H9 (cell line): ENCODE measurements at regions not wholly inside any gene's neighbourhood (a gene's known extent, or its start where the extent isn't known, plus 50 kb on each side); places are given as distances from the start of the nearest gene placed in this dataset.

Experiments used
- DNase-seq: peaks from one replicate; pipeline ENCODE4 v3.0.0-alpha.2; 2017
- H2AFZ ChIP-seq: one replicate; pipeline ENCODE4 v1.6.1; 2013; ENCODE audit warnings: mild to moderate bottlenecking, low read length, control low read depth, moderate library complexity
- H2AK5ac ChIP-seq: 2 replicates; pipeline ENCODE4 v1.6.1; 2013; ENCODE audit warnings: low read length, control low read depth, mixed read lengths; ENCODE audit not compliant: insufficient read length
- H2BK120ac ChIP-seq: one replicate; pipeline ENCODE4 v1.6.1; 2013; ENCODE audit warnings: low read depth, mild to moderate bottlenecking, low read length, control low read depth, inconsistent platforms; ENCODE audit not compliant: poor library complexity, severe bottlenecking
- H2BK12ac ChIP-seq: 2 replicates; pipeline ENCODE4 v1.6.1; 2013; ENCODE audit warnings: low read length, control low read depth, mixed read lengths, low read depth; ENCODE audit not compliant: insufficient read length
- H2BK15ac ChIP-seq: 2 replicates; pipeline ENCODE4 v1.6.1; 2013; ENCODE audit warnings: low read depth, low read length, control low read depth
- H2BK20ac ChIP-seq: one replicate; pipeline ENCODE4 v1.6.1; 2013; ENCODE audit warnings: low read depth, mild to moderate bottlenecking, low read length, control low read depth, inconsistent platforms; ENCODE audit not compliant: poor library complexity, severe bottlenecking
- H2BK5ac ChIP-seq: 2 replicates; pipeline ENCODE4 v1.6.1; 2013; ENCODE audit warnings: low read length, control low read depth, mixed read lengths; ENCODE audit not compliant: insufficient read length
- H3K14ac ChIP-seq: 2 replicates; pipeline ENCODE4 v1.6.1; 2013; ENCODE audit warnings: low read length, control low read depth; ENCODE audit not compliant: insufficient read depth
- H3K18ac ChIP-seq: 2 replicates; pipeline ENCODE4 v1.6.1; 2013; ENCODE audit warnings: low read depth, mild to moderate bottlenecking, mixed read lengths, low read length, control low read depth; ENCODE audit not compliant: insufficient read length
- H3K23ac ChIP-seq: 2 replicates; pipeline ENCODE4 v1.6.1; 2013; ENCODE audit warnings: low read length, control low read depth, mixed read lengths, low read depth; ENCODE audit not compliant: insufficient read length
- H3K23me2 ChIP-seq: 2 replicates; pipeline ENCODE4 v1.6.1; 2013; ENCODE audit warnings: low read depth, mild to moderate bottlenecking, mixed read lengths, low read length, control low read depth; ENCODE audit not compliant: insufficient read length, poor library complexity, severe bottlenecking
- H3K27ac ChIP-seq: 2 replicates; pipeline ENCODE4 v1.5.1; 2013; ENCODE audit warnings: low read length, control low read depth, mixed read lengths, low read depth; ENCODE audit not compliant: insufficient read length
- H3K27me3 ChIP-seq: 2 replicates; pipeline ENCODE4 v1.6.1; 2013; ENCODE audit warnings: low read length, control low read depth, inconsistent platforms; ENCODE audit not compliant: insufficient read depth
- H3K4ac ChIP-seq: 2 replicates; pipeline ENCODE4 v1.6.1; 2013; ENCODE audit warnings: low read depth, mild to moderate bottlenecking, control low read depth, inconsistent platforms, low read length, moderate library complexity
- H3K4me1 ChIP-seq: 2 replicates; pipeline ENCODE4 v1.6.1; 2013; ENCODE audit warnings: low read length, control low read depth, inconsistent platforms; ENCODE audit not compliant: insufficient read depth
- H3K4me2 ChIP-seq: 2 replicates; pipeline ENCODE4 v1.6.1; 2013; ENCODE audit warnings: low read length, control low read depth, mixed read lengths; ENCODE audit not compliant: insufficient read length, insufficient read depth
- H3K56ac ChIP-seq: 2 replicates; pipeline ENCODE4 v1.6.1; 2013; ENCODE audit warnings: low read depth, mild to moderate bottlenecking, mixed read lengths, low read length, control low read depth; ENCODE audit not compliant: insufficient read length
- H3K79me1 ChIP-seq: 2 replicates; pipeline ENCODE4 v1.6.1; 2013; ENCODE audit warnings: low read depth, mild to moderate bottlenecking, moderate library complexity, low read length, control low read depth, inconsistent platforms; ENCODE audit not compliant: insufficient read depth, poor library complexity, severe bottlenecking
- H3K79me2 ChIP-seq: 2 replicates; pipeline ENCODE4 v1.6.1; 2013; ENCODE audit warnings: low read length, control low read depth, inconsistent platforms; ENCODE audit not compliant: insufficient read depth
- H3K9ac ChIP-seq: 2 replicates; pipeline ENCODE4 v1.6.1; 2013; ENCODE audit warnings: low read length, control low read depth, mixed read lengths; ENCODE audit not compliant: insufficient read length; ENCODE audit errors: extremely low read depth
- H3K9me3 ChIP-seq: one replicate; pipeline ENCODE4 v1.6.1; 2013; ENCODE audit warnings: low read depth, low read length, inconsistent platforms; ENCODE audit not compliant: control insufficient read depth
- H3T11ph ChIP-seq: one replicate; pipeline ENCODE4 v1.6.1; 2013; ENCODE audit warnings: mild to moderate bottlenecking, low read length, control low read depth, inconsistent platforms
- H4K20me1 ChIP-seq: one replicate; pipeline ENCODE4 v1.6.1; 2013; ENCODE audit not compliant: control insufficient read depth, insufficient read length, insufficient read depth
- H4K5ac ChIP-seq: 2 replicates; pipeline ENCODE4 v1.6.1; 2013; ENCODE audit warnings: low read depth, mild to moderate bottlenecking, mixed read lengths, low read length, control low read depth; ENCODE audit not compliant: insufficient read length
- H4K8ac ChIP-seq: replicated peaks from 2 replicates; pipeline ENCODE4 v1.6.1; 2013; ENCODE audit warnings: low read length, control low read depth, mixed read lengths, low read depth; ENCODE audit not compliant: insufficient read length
- H4K91ac ChIP-seq: 2 replicates; pipeline ENCODE4 v1.6.1; 2013; ENCODE audit warnings: low read depth, mild to moderate bottlenecking, moderate library complexity, mixed read lengths, low read length, control low read depth; ENCODE audit not compliant: insufficient read length
- H3K27ac Mint-ChIP-seq, 3 experiments: 2 replicates in 2 of 3; 3 replicates in 1 of 3; pipeline ENCODE4 v1.8.0; 2020 to 2021; ENCODE audit warnings: mixed read lengths in 3 of 3, mild to moderate bottlenecking in 1 of 3, moderate library complexity in 1 of 3
- H3K27me3 Mint-ChIP-seq: 2 replicates; pipeline ENCODE4 v1.8.0; 2021; ENCODE audit warnings: low read depth, mild to moderate bottlenecking, moderate library complexity, mixed read lengths
- H3K36me3 Mint-ChIP-seq, 3 experiments: 2 replicates in 2 of 3; 3 replicates in 1 of 3; pipeline ENCODE4 v1.8.0; 2020 to 2021; ENCODE audit warnings: low read depth in 3 of 3, mixed read lengths in 3 of 3; ENCODE audit not compliant: insufficient read depth in 1 of 3
- H3K4me1 Mint-ChIP-seq, 2 experiments: 2 replicates each; pipeline ENCODE4 v1.8.0; 2020; ENCODE audit warnings: mixed read lengths in 2 of 2
- H3K4me3 Mint-ChIP-seq, 2 experiments: 2 replicates in 1 of 2; 3 replicates in 1 of 2; pipeline ENCODE4 v1.8.0; 2020 to 2021; ENCODE audit warnings: mild to moderate bottlenecking in 2 of 2, mixed read lengths in 2 of 2, moderate library complexity in 1 of 2
- H3K9me3 Mint-ChIP-seq, 2 experiments: 2 replicates in 1 of 2; 3 replicates in 1 of 2; pipeline ENCODE4 v1.8.0; 2020; ENCODE audit warnings: mild to moderate bottlenecking in 2 of 2, mixed read lengths in 2 of 2, moderate library complexity in 1 of 2
- CTCF ChIP-seq: fragments of 200-600 bp; sonication (generic); conservative IDR thresholded peaks from 3 replicates; pipeline ENCODE4 v1.8.0; 2021; ENCODE audit warnings: antibody characterized with exemption, mild to moderate bottlenecking
- WGBS: extraction: QIAGEN DNeasy Blood & Tissue Kit; methylation state at CpG from one replicate; pipeline ENCODE4 v1.1.7; 2013; ENCODE audit warnings: missing lambda C conversion rate, low lambda C conversion rate, mixed read lengths; ENCODE audit not compliant: insufficient read length; ENCODE audit errors: extremely low coverage; 5-methylcytosine and 5-hydroxymethylcytosine counted together

- H3K23me2 ChIP-seq: no peaks in the 10 kb centered on the region
- H2BK12ac ChIP-seq: no peak overlapping the region
- no peak overlapping the region for H2BK5ac ChIP-seq
- H2BK120ac ChIP-seq: no peak overlapping the region
- H2BK20ac ChIP-seq: no peak overlapping the region
- no peak overlapping the region for H3K4me2 ChIP-seq
- no peak overlapping the region for H3T11ph ChIP-seq
- no peak overlapping the region for H4K8ac ChIP-seq
- H3K14ac ChIP-seq: no peak overlapping the region
- TF ChIP-seq CTCF: no peak
- no peak overlapping the region for H3K18ac ChIP-seq
- no peaks in the 10 kb centered on the region for H3K79me2 ChIP-seq
- H3K56ac ChIP-seq: no peak overlapping the region
- no peaks in the 10 kb centered on the region for H3K4me1 ChIP-seq
- H4K91ac ChIP-seq: no peak overlapping the region
- Mint-ChIP-seq H3K4me3 (no peak overlapping the region), H3K9me3 (no peaks in the 10 kb centered on the region), H3K36me3 (no peaks in the 10 kb centered on the region), H3K27ac (no peak overlapping the region), H3K27me3 (no peaks in the 10 kb centered on the region), H3K4me1 (no peaks in the 10 kb centered on the region)
- no peaks in the 10 kb centered on the region for H3K9me3 ChIP-seq
- H2AFZ ChIP-seq: no peak overlapping the region
- H3K27ac ChIP-seq: no peak overlapping the region
- H2BK15ac ChIP-seq: no peak overlapping the region
- no peak overlapping the region for H3K9ac ChIP-seq
- no peak overlapping the region for H3K4ac ChIP-seq
- no peaks in the 10 kb centered on the region for H3K27me3 ChIP-seq
- H3K23ac ChIP-seq: no peak overlapping the region
- WGBS: no CpG with 5 or more reads among the region's 5 CpGs
- H2AK5ac ChIP-seq: no peak overlapping the region
- no peak for DNase-seq
- no peaks in the 10 kb centered on the region for H3K79me1 ChIP-seq
- H4K20me1 ChIP-seq: no peaks in the 10 kb centered on the region
- H4K5ac ChIP-seq: no peak overlapping the region
These were observed 55.4 kb upstream of the EPHA7 start for GRCh38 chr6:93474733-93475179.
